HFF-Myc (cell line): ENCODE measurements at regions not wholly inside any gene's neighbourhood (a gene's known extent, or its start where the extent isn't known, plus 50 kb on each side); places are given as distances from the start of the nearest gene placed in this dataset.

Experiments used
- DNase-seq: peaks from one replicate; pipeline ENCODE4 v3.0.0-alpha.2; 2011; ENCODE audit warnings: low read depth; ENCODE audit errors: extremely low read depth
- H3K4me3 ChIP-seq: replicated peaks from 2 replicates; pipeline ENCODE4 v1.5.1; 2011; ENCODE audit warnings: low read depth, mild to moderate bottlenecking, control low read depth, low read length
- TF ChIP-seq, protein P1 (sequence below): IDR thresholded peaks from 2 replicates; pipeline ENCODE4 v1.5.1; 2012; ENCODE audit warnings: mild to moderate bottlenecking, low read depth, low read length, control low read depth; ENCODE audit errors: missing control alignments

DNA sequence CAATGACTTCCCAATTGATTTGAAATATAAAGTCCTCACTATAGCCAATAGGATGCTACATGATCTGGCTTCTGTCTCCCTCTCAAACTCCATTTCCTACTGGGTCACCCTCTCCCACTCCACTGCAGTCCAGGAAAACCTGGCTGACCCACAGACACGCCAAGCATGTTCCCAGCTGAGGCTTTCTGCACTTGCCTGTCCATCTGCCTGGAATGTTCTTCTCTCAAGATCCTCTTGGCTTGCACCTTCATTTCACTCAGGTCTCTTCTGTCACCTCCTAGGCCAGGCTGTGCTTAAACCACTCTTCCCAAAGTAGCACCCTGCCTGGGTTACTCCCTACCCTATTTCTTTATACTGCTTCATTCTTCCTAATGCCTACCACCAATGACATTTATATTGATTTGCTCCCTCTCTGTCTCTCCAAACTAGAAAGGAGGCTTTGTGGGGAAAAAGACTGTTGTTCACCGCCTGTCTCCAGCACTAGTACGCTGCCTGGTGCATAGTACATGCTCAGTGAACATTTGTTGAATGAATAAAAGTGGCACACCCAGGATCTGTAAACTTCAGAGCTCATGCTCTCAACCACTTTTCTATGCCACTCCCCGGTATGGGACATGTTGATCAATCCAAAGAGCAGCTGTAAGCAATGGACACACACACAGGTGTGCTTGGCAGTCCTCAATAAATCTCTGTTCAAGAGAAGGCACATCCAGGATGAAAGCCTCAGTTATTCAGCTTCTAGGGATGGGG is 261.3 kb downstream of the FOXO1 start:
- TF ChIP-seq, protein P1, sequence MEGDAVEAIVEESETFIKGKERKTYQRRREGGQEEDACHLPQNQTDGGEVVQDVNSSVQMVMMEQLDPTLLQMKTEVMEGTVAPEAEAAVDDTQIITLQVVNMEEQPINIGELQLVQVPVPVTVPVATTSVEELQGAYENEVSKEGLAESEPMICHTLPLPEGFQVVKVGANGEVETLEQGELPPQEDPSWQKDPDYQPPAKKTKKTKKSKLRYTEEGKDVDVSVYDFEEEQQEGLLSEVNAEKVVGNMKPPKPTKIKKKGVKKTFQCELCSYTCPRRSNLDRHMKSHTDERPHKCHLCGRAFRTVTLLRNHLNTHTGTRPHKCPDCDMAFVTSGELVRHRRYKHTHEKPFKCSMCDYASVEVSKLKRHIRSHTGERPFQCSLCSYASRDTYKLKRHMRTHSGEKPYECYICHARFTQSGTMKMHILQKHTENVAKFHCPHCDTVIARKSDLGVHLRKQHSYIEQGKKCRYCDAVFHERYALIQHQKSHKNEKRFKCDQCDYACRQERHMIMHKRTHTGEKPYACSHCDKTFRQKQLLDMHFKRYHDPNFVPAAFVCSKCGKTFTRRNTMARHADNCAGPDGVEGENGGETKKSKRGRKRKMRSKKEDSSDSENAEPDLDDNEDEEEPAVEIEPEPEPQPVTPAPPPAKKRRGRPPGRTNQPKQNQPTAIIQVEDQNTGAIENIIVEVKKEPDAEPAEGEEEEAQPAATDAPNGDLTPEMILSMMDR: no peak
- no peak for DNase-seq
- no peak overlapping the region for H3K4me3 ChIP-seq

DNA sequence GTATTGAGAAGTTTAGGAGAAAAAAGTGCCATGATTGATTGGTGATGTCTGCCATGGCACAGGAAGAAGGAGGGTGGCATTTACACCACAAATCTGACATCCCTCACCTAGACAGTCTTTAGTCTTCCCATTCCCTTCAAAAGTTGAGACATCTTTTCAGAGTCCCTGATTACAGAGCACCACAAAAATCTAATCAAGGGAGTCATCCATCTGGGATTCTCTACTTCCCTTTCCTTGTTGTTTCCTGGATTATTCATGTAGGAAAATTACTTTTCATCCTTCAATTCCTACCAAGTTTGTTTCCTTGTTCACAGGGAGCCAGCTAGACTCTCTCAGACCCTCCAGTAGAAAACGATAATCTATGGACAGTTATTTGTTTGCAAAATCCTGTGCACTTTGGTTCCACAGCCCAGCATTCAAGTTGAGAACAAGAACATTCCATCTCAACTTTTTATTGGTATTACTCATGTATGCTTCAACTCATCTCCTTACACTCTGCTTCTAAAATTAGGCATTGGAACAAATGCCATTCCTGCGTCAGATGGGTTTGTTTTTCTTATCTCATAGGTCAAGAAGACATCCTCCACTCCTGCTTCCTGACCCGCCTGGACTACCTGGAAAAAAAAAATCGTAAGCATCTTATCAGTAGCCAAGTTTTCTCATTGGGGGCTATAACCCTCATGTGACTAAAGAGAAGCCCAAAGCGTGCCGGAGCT is 259.9 kb downstream of the FOXO1 start:
- peak; percentile 65 for DNase-seq
- H3K4me3 ChIP-seq: no peak overlapping the region
- TF ChIP-seq, protein P1: no peak

DNA sequence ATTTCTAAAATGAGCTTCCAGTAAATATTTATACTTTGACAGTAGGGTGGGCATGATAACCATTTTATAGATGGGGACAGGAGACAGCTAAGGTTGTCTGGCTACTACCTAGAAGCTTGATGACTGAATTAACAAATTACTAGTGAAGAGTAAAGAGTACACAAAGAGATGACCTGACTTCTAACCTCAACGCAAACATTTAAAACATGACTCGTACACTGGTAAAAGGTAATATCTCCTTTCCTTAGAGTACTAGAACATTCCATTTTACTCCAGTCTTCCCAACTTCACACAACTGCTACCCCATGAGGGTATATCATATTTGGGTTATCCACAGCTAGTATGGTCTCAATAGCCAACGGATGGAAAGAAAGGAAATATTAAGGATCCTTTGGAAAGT is 258.9 kb downstream of the FOXO1 start:
- TF ChIP-seq, protein P1: no peak
- no peak for DNase-seq
- no peak overlapping the region for H3K4me3 ChIP-seq

DNA sequence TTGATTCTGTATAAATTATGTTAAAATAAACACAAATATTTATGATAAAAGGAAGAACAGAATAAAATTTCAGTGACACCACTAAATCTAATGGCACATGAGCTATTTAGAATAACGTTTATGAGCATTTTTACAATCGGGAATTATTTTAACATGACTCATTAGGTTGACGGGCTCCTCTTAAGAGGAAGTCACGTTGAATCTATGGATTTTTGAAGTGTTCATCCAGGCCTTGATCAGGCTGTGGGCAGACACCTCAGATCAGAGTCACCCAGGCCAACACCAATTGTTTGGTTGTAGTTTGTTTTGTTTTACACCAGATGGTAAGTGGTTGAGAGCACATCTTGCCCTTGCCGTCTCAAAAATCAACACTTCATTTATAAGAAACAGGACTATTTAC is 257.8 kb downstream of the FOXO1 start:
- peak; percentile 56 for DNase-seq
- TF ChIP-seq, protein P1: no peak
- H3K4me3 ChIP-seq: no peak overlapping the region

DNA sequence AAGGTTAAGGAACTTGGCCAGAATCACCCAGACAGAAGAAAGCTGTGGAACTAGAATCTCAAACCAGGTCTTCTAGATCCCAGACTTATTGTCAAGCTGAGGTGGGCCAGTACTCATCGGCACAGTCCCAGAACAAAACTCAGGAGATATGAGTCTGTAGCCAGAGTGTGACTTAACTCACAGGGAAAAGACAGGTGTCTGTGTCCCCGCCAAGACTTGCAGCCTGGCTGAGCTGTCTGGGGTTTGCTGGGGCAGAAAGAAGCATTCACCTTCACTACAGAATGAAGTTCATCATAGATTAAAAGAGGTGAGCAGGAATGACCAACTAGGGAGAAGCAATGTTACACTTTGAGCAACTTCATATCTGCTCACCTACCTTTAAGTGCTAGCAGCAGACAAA is 257.2 kb downstream of the FOXO1 start:
- H3K4me3 ChIP-seq: no peak overlapping the region
- DNase-seq: no peak
- TF ChIP-seq, protein P1: no peak

DNA sequence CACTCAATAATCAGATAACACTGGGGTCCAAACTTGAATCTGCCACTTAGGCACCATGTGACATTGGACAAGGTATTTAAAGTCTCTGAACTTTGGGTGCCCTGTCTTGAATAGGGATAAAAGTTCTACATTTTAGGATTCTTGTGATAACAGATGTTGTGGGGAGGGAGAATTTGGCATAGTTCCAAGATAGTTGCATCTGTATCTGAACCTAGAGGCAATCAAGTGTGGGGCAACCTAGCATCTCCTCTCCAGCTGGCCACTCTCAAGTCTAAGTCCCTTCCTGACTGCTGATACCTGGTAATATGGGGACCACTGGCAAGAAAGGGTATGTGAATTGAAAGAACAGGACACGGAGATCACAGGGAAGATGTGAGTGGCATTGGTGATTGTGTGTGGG is 256.1 kb downstream of the FOXO1 start:
- TF ChIP-seq, protein P1: no peak
- no peak overlapping the region for H3K4me3 ChIP-seq
- no peak for DNase-seq
